Choroid plexus epithelial cell (primary cell): ENCODE measurements at regions not wholly inside any gene's neighbourhood (a gene's known extent, or its start where the extent isn't known, plus 50 kb on each side); places are given as distances from the start of the nearest gene placed in this dataset.
"Not testable (repeated sequence)": the region's sequence is repeated elsewhere in the genome, so short reads cannot be mapped to it uniquely, and the experiment has no call there.

Experiments used
- DNase-seq: peaks from one replicate; pipeline ENCODE4 v3.0.0-alpha.2; 2010; ENCODE audit warnings: low read depth
- H3K4me3 ChIP-seq: 2 replicates; pipeline ENCODE4 v1.5.1; 2011; ENCODE audit warnings: low read depth, mild to moderate bottlenecking, control low read depth, low read length, moderate library complexity
- CTCF ChIP-seq: conservative IDR thresholded peaks from 2 replicates; pipeline ENCODE4 v1.5.1; 2011; ENCODE audit warnings: low read depth, mild to moderate bottlenecking, control low read depth, inconsistent platforms, low read length, moderate library complexity

- TF ChIP-seq CTCF: no peak
- no peak overlapping the region for H3K4me3 ChIP-seq
- no peak for DNase-seq
Observed at GRCh38 chr5:118121258-118121657, 867.1 kb downstream of the DTWD2 start.

GRCh38 chr5:118115791-118116190 lies 872.6 kb downstream of the DTWD2 start:
- H3K4me3 ChIP-seq: no peak overlapping the region
- no peak for TF ChIP-seq CTCF
- DNase-seq: no peak

- TF ChIP-seq CTCF: no peak
- DNase-seq: no peak
- no peak overlapping the region for H3K4me3 ChIP-seq
Observed at GRCh38 chr5:118111956-118112355, 876.4 kb downstream of the DTWD2 start.

GRCh38 chr5:118107246-118107645 lies 881.1 kb downstream of the DTWD2 start:
- DNase-seq, H3K4me3 ChIP-seq: not testable (repeated sequence)

- H3K4me3 ChIP-seq: no peak overlapping the region
- DNase-seq: no peak
- no peak for TF ChIP-seq CTCF
Observed at GRCh38 chr5:118098716-118099115, 889.6 kb downstream of the DTWD2 start.

- DNase-seq: no peak
- no peak overlapping the region for H3K4me3 ChIP-seq
- no peak for TF ChIP-seq CTCF
Observed at GRCh38 chr5:118095115-118095514, 893.2 kb downstream of the DTWD2 start.

GRCh38 chr5:118088448-118088847 lies 899.9 kb downstream of the DTWD2 start:
- no peak for TF ChIP-seq CTCF
- H3K4me3 ChIP-seq: no peak overlapping the region
- DNase-seq: no peak

- DNase-seq: no peak
- no peak overlapping the region for H3K4me3 ChIP-seq
- TF ChIP-seq CTCF: no peak
Observed at GRCh38 chr5:118076490-118076889, 911.9 kb downstream of the DTWD2 start.
